ENCODE measurements at regions not wholly inside any gene's neighbourhood (a gene's known extent, or its start where the extent isn't known, plus 50 kb on each side); places are given as distances from the start of the nearest gene placed in this dataset.

GRCh38 chr5:91535499-91535898 lies 152.4 kb upstream of the ARRDC3 start:
- TF ChIP-seq GATA2 (IDR thresholded peaks at IDR 0.05; ENCODE audit: insufficient read depth, insufficient read length, low read depth, low read length) (no peak), CTCF (IDR thresholded peaks at IDR 0.05; ENCODE audit: extremely low read depth in 1 of 2, insufficient read depth in 1 of 2, low read depth in 1 of 2, low read length in 2 of 2) (no peak)
- BruUV-seq (replicated peaks): no TSS peak
- intact Hi-C loops (cut with micrococcal nuclease) (no loop called here), dilution Hi-C loops (cut with MboI; ENCODE audit: extremely low pct_ligation_motif_present, low sequenced_read_pairs) (no loop called here)
- no peak overlapping the region for H3K9ac ChIP-seq (replicated peaks; ENCODE audit: extremely low read depth, insufficient read depth, low read length)
- DNase-seq (ENCODE audit: low read depth, low spot score) (no peak), FAIRE-seq (no peak)
- no peaks in the 10 kb centered on the region for H3K4me1 ChIP-seq (ENCODE audit: control insufficient read depth, extremely low read depth, insufficient read depth, low read length)
- no peak overlapping the region for H3K27ac ChIP-seq (ENCODE audit: insufficient read depth, low read depth, low read length)
- no peaks in the 10 kb centered on the region for H3K9me1 ChIP-seq (replicated peaks; ENCODE audit: control insufficient read depth, extremely low read depth, insufficient read depth, low read length)
- H3K4me2 ChIP-seq (ENCODE audit: insufficient read depth, low read length): no peak overlapping the region
- POLR2A ChIA-PET: no interaction called here
- H3K79me2 ChIP-seq (ENCODE audit: control insufficient read depth, insufficient read depth, low read length): no peaks in the 10 kb centered on the region
- CTCF ChIA-PET: no interaction called here
- H3K9me3 ChIP-seq (replicated peaks; ENCODE audit: control insufficient read depth, insufficient read depth, low read length): no peaks in the 10 kb centered on the region
- no peaks in the 10 kb centered on the region for H3K27me3 ChIP-seq (ENCODE audit: control insufficient read depth in 2 of 2, insufficient read depth in 2 of 2, low read length in 2 of 2)
- no peaks in the 10 kb centered on the region for H4K20me1 ChIP-seq (replicated peaks; ENCODE audit: control insufficient read depth, extremely low read depth, insufficient read depth, low read length)
- H2AFZ ChIP-seq (ENCODE audit: low read depth, low read length): no peak overlapping the region
- no peaks in the 10 kb centered on the region for H3K36me3 ChIP-seq (ENCODE audit: control insufficient read depth in 2 of 2, extremely low read depth in 1 of 2, insufficient read depth in 2 of 2, low read length in 2 of 2)
- no peak overlapping the region for H3K4me3 ChIP-seq (replicated peaks in 1 of 3; ENCODE audit: insufficient read depth in 1 of 3, low read depth in 1 of 3, low read length in 3 of 3)

GRCh38 chr5:91534332-91534731 lies 151.2 kb upstream of the ARRDC3 start:
- Histone ChIP-seq H3K9ac (replicated peaks; ENCODE audit: extremely low read depth, insufficient read depth, low read length) (no peak overlapping the region), H3K4me1 (ENCODE audit: control insufficient read depth, extremely low read depth, insufficient read depth, low read length) (no peaks in the 10 kb centered on the region), H3K4me3 (replicated peaks in 1 of 3; ENCODE audit: insufficient read depth in 1 of 3, low read depth in 1 of 3, low read length in 3 of 3) (no peak overlapping the region), H4K20me1 (replicated peaks; ENCODE audit: control insufficient read depth, extremely low read depth, insufficient read depth, low read length) (no peaks in the 10 kb centered on the region), H3K4me2 (ENCODE audit: insufficient read depth, low read length) (no peak overlapping the region), H3K9me3 (replicated peaks; ENCODE audit: control insufficient read depth, insufficient read depth, low read length) (no peaks in the 10 kb centered on the region), H3K27ac (ENCODE audit: insufficient read depth, low read depth, low read length) (no peak overlapping the region), H2AFZ (ENCODE audit: low read depth, low read length) (no peak overlapping the region), H3K36me3 (ENCODE audit: control insufficient read depth in 2 of 2, extremely low read depth in 1 of 2, insufficient read depth in 2 of 2, low read length in 2 of 2) (no peaks in the 10 kb centered on the region), H3K27me3 (ENCODE audit: control insufficient read depth in 2 of 2, insufficient read depth in 2 of 2, low read length in 2 of 2) (no peaks in the 10 kb centered on the region), H3K9me1 (replicated peaks; ENCODE audit: control insufficient read depth, extremely low read depth, insufficient read depth, low read length) (no peaks in the 10 kb centered on the region), H3K79me2 (ENCODE audit: control insufficient read depth, insufficient read depth, low read length) (no peaks in the 10 kb centered on the region)
- intact Hi-C loops (cut with micrococcal nuclease) (no loop called here), dilution Hi-C loops (cut with MboI; ENCODE audit: extremely low pct_ligation_motif_present, low sequenced_read_pairs) (no loop called here)
- TF ChIP-seq EZH2 (IDR thresholded peaks at IDR 0.05; ENCODE audit: borderline replicate concordance, low read depth, low read length, severe bottlenecking) (no peak), MAX (IDR thresholded peaks at IDR 0.05; ENCODE audit: insufficient read depth, insufficient read length) (no peak), POLR2AphosphoS5 (IDR thresholded peaks at IDR 0.05; ENCODE audit: insufficient read depth, low read depth, low read length) (no peak), FOS (IDR thresholded peaks at IDR 0.05; ENCODE audit: borderline replicate concordance, insufficient read depth, low read length) (no peak), CTCF (IDR thresholded peaks at IDR 0.05; ENCODE audit: extremely low read depth in 1 of 2, insufficient read depth in 1 of 2, low read depth in 1 of 2, low read length in 2 of 2) (no peak), GATA2 (IDR thresholded peaks at IDR 0.05; ENCODE audit: insufficient read depth, insufficient read length, low read depth, low read length) (no peak), MYC (IDR thresholded peaks at IDR 0.05; ENCODE audit: low read depth, low read length) (no peak), POLR2A (IDR thresholded peaks at IDR 0.05; ENCODE audit: low read depth, low read length) (no peak), JUN (IDR thresholded peaks at IDR 0.05; ENCODE audit: borderline replicate concordance, insufficient read depth, insufficient read length, low read depth) (no peak)
- CTCF ChIA-PET: no interaction called here
- BruUV-seq (replicated peaks): no TSS peak
- FAIRE-seq (no peak), DNase-seq (ENCODE audit: low read depth, low spot score) (no peak)
- POLR2A ChIA-PET: no interaction called here

Measured in endothelial cell of umbilical vein (primary cell).